ENCODE measurements at regions not wholly inside any gene's neighbourhood (a gene's known extent, or its start where the extent isn't known, plus 50 kb on each side); places are given as distances from the start of the nearest gene placed in this dataset.

- H3K4me3 ChIP-seq (ENCODE audit: insufficient read depth, low read depth, low read length) = no peak overlapping the region
- H2BK120ac ChIP-seq (ENCODE audit: low read depth, low read length) = no peak overlapping the region
- no peaks in the 10 kb centered on the region for H3K4me1 ChIP-seq (ENCODE audit: control insufficient read depth, insufficient read depth, low read length)
- ChIA-PET POLR2A (ENCODE audit: unreplicated experiment) (no interaction called here), CTCF (no interaction called here)
- H2BK5ac ChIP-seq (ENCODE audit: low read depth, low read length, poor library complexity, severe bottlenecking) = no peak overlapping the region
- H2AFZ ChIP-seq (replicated peaks; ENCODE audit: low read length, poor library complexity) = no peak overlapping the region
- no peak overlapping the region for H3K9ac ChIP-seq (ENCODE audit: low read depth, low read length)
- H4K5ac ChIP-seq (ENCODE audit: low read depth, low read length) = no peak overlapping the region
- no peak overlapping the region for H2AK5ac ChIP-seq (ENCODE audit: low read depth, low read length)
- no peaks in the 10 kb centered on the region for H3K36me3 ChIP-seq (ENCODE audit: control insufficient read depth, insufficient read depth, low read length)
- no peak overlapping the region for H3K23ac ChIP-seq (ENCODE audit: low read depth, low read length)
- no TSS peak for BruUV-seq (replicated peaks)
- H3K9me1 ChIP-seq (ENCODE audit: insufficient read depth, low read length) = no peaks in the 10 kb centered on the region
- no peak overlapping the region for H3K4ac ChIP-seq (ENCODE audit: low read depth, low read length)
- H3K79me1 ChIP-seq (ENCODE audit: low read depth in 1 of 2, low read length in 2 of 2) = no peaks in the 10 kb centered on the region
- in situ Hi-C loops (cut with MboI; ENCODE audit: low sequenced_read_pairs) (no loop called here), intact Hi-C loops (cut with micrococcal nuclease) (no loop called here), dilution Hi-C loops (cut with HindIII; ENCODE audit: low sequenced_read_pairs, unreplicated experiment) (no loop called here)
- no peak overlapping the region for H3K56ac ChIP-seq (ENCODE audit: extremely low read depth, insufficient read depth, low read length)
- H2BK20ac ChIP-seq (ENCODE audit: low read depth, low read length) = no peak overlapping the region
- DNase-seq (no peak), ATAC-seq (ENCODE audit: low read depth) (no peak)
- no peak overlapping the region for H2AK9ac ChIP-seq (replicated peaks; ENCODE audit: low read depth, low read length, poor library complexity)
- no peaks in the 10 kb centered on the region for H3K9me3 ChIP-seq (ENCODE audit: control insufficient read depth, insufficient read depth, low read length)
- 81% methylated on average over 3 of the region's 12 CpGs; no CpG with 5 or more reads in 1 of the 2 experiments for WGBS, 2 experiments (ENCODE audit: extremely low coverage in 2 of 2, insufficient read length in 1 of 2)
- H3K4me2 ChIP-seq (ENCODE audit: low read depth, low read length) = no peak overlapping the region
- no peak overlapping the region for H2BK15ac ChIP-seq (ENCODE audit: low read depth, low read length)
- no peak overlapping the region for H4K91ac ChIP-seq (ENCODE audit: insufficient read depth, low read depth, low read length)
- no peaks in the 10 kb centered on the region; the same call in 1 of the 2 replicates for H3K27me3 ChIP-seq (ENCODE audit: control insufficient read depth, insufficient read depth, low read length)
- no peak overlapping the region for H3K14ac ChIP-seq (replicated peaks; ENCODE audit: low read depth, low read length)
- H3K27ac ChIP-seq (ENCODE audit: insufficient read depth, low read length) = no peak overlapping the region
- H3K18ac ChIP-seq (ENCODE audit: low read depth, low read length) = no peak overlapping the region
- no peaks in the 10 kb centered on the region for H4K20me1 ChIP-seq (ENCODE audit: insufficient read depth, low read length)
- no peak overlapping the region for H4K8ac ChIP-seq (ENCODE audit: low read depth in 2 of 2, low read length in 2 of 2)
- TF ChIP-seq NFE2L2 (IDR thresholded peaks at IDR 0.05; ENCODE audit: low read depth, low read length) = no peak
- TF ChIP-seq, protein P1, sequence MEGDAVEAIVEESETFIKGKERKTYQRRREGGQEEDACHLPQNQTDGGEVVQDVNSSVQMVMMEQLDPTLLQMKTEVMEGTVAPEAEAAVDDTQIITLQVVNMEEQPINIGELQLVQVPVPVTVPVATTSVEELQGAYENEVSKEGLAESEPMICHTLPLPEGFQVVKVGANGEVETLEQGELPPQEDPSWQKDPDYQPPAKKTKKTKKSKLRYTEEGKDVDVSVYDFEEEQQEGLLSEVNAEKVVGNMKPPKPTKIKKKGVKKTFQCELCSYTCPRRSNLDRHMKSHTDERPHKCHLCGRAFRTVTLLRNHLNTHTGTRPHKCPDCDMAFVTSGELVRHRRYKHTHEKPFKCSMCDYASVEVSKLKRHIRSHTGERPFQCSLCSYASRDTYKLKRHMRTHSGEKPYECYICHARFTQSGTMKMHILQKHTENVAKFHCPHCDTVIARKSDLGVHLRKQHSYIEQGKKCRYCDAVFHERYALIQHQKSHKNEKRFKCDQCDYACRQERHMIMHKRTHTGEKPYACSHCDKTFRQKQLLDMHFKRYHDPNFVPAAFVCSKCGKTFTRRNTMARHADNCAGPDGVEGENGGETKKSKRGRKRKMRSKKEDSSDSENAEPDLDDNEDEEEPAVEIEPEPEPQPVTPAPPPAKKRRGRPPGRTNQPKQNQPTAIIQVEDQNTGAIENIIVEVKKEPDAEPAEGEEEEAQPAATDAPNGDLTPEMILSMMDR (conservative IDR thresholded peaks at IDR 0.05; ENCODE audit: low read depth, low read length) = no peak
- no peak for TF ChIP-seq SMC3 (IDR thresholded peaks at IDR 0.05; ENCODE audit: low read depth, low read length)
- TF ChIP-seq FOS (IDR thresholded peaks at IDR 0.05; ENCODE audit: low read depth, low read length) = no peak
- no peak for TF ChIP-seq USF2 (IDR thresholded peaks at IDR 0.05; ENCODE audit: low read depth, low read length)
- TF ChIP-seq ELK1 (IDR thresholded peaks at IDR 0.05; ENCODE audit: borderline replicate concordance, low read depth, low read length) = no peak
- TF ChIP-seq BHLHE40 (IDR thresholded peaks at IDR 0.05; ENCODE audit: low read depth, low read length) = no peak
- TF ChIP-seq RFX5 (IDR thresholded peaks at IDR 0.05; ENCODE audit: low read depth, low read length) = no peak
- TF ChIP-seq MAFK (IDR thresholded peaks at IDR 0.05; ENCODE audit: low read depth, low read length) = no peak
- no peak for TF ChIP-seq RCOR1 (IDR thresholded peaks at IDR 0.05; ENCODE audit: insufficient replicate concordance, low read length)
- TF ChIP-seq POLR2A (IDR thresholded peaks at IDR 0.05; ENCODE audit: low read depth, low read length) = no peak
- TF ChIP-seq MXI1 (IDR thresholded peaks at IDR 0.05; ENCODE audit: borderline replicate concordance, low read depth, low read length) = no peak
- TF ChIP-seq RAD21 (IDR thresholded peaks at IDR 0.05; ENCODE audit: low read length) = no peak
- TF ChIP-seq CHD1 (IDR thresholded peaks at IDR 0.05; ENCODE audit: low read depth, low read length) = no peak
- TF ChIP-seq MAZ (IDR thresholded peaks at IDR 0.05; ENCODE audit: borderline replicate concordance, low read depth, low read length) = no peak
Observed at GRCh38 chr9:108217431-108218349, 638.1 kb downstream of the ACTL7B start.
